ENCODE measurements at regions not wholly inside any gene's neighbourhood (a gene's known extent, or its start where the extent isn't known, plus 50 kb on each side); places are given as distances from the start of the nearest gene placed in this dataset.

DNA sequence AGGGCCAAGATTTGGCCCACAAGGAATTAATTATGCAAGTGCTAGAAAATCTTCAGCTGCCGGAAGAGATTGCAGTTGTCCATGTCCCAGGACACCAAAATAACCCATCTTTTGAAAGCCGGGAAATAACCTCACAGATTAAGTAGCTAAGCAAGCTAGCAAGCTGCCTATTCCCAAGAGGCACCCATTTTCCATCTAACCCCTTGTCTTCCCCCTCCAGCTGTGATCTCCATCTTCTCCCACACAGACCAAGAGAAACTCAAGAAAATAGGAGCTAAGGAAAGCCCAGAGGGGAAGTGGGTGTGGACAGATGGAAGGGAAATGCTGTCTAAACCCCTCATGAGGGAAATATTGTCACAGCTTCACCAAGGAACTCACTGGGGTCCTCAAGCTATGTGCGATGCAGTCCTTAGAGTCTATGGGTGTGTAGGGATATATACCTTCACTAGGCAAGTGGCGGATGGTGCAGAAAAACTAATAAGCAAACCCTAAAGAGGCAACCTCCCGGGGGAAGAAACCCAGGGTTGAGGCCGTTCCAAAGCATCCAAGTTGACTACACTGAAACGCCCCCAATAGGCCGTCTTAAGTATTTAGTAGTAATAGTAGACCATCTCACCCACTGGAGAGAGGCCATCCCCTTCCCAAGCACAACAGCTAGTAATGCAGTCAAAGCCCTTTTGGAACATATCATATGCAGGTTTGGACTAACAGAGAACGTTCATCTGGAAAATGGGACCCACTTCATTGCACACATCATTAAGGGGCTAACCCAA is 64.3 kb upstream of the PRSS16 start:
- Histone ChIP-seq H3K27ac (ENCODE audit: low read length) (no peak overlapping the region), H3K9ac (ENCODE audit: low read length) (no peak overlapping the region), H3K27me3 (ENCODE audit: insufficient read depth, low read depth, low read length) (peaks cover 3% of the 10 kb centered on the region), H3K9me3 (ENCODE audit: low read length) (no peaks in the 10 kb centered on the region), H3K4me2 (ENCODE audit: low read length) (no peak overlapping the region), H4K20me1 (ENCODE audit: insufficient read depth) (no peaks in the 10 kb centered on the region), H2AFZ (ENCODE audit: low read depth, low read length) (no peak overlapping the region), H3K36me3 (ENCODE audit: insufficient read depth, low read length) (no peaks in the 10 kb centered on the region), H3K9me2 (ENCODE audit: insufficient read depth, low read length) (no peaks in the 10 kb centered on the region), H3F3A (ENCODE audit: insufficient read depth, low read length, poor library complexity, severe bottlenecking) (no peaks in the 10 kb centered on the region), H3K4me3 (ENCODE audit: low read length) (no peak overlapping the region), H3K79me2 (replicated peaks; ENCODE audit: insufficient read depth, low read length) (no peaks in the 10 kb centered on the region)
- TF ChIP-seq SMC3 (conservative IDR thresholded peaks at IDR 0.05; ENCODE audit: poor library complexity) (no peak), POLR2AphosphoS5 (IDR thresholded peaks at IDR 0.05) (no peak), EP300 (conservative IDR thresholded peaks at IDR 0.05; ENCODE audit: poor library complexity, severe bottlenecking) (no peak), EZH2 (IDR thresholded peaks at IDR 0.05; ENCODE audit: borderline replicate concordance, insufficient read depth, low read length, poor library complexity, severe bottlenecking) (no peak), CTCF (IDR thresholded peaks at IDR 0.05; ENCODE audit: poor library complexity, severe bottlenecking) (no peak), REST (IDR thresholded peaks at IDR 0.05; ENCODE audit: borderline replicate concordance) (no peak), TAF1 (IDR thresholded peaks at IDR 0.05; ENCODE audit: low read depth) (no peak), RAD21 (conservative IDR thresholded peaks at IDR 0.05) (no peak), MXI1 (conservative IDR thresholded peaks at IDR 0.05; ENCODE audit: poor library complexity, severe bottlenecking) (no peak)

DNA sequence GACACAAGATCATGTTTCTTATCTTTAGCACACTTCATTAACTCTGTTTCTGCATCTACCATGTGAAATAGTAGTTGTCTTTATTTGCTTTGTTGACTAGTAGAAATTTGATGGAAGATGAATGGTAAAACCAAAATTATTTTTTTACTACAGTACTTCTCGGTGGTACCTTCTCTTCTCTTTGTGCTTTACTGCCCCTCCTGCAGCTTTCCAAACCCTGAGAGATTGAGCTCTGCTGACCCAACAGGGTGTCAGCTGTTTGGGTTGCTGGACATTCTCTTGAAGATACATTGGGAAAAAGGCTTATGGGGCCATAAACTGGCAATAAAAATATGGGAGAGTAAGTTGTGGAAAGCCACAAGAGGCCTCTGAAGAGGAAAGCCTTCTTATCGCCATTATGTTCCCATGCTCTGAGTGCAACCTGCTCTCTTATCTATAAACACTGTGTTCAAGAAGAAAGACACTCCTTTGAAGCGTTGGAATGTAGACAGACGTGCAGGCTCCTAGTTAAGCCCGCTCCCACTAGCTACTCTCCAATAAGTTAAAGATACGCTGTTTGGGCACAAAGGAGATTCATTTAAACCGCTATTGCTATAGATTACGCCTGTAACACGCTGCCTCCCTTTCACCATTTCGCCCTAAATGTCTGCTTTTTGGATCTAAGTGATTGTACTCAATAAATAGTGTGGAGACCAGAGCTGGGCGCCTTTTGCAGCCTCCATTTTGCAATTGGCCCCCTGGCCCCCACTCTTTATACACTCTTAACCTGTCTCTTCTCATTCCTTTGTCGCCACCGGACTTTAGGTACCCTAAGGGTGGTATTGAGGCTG is 60.1 kb upstream of the PRSS16 start:
- Histone ChIP-seq H3K79me2 (replicated peaks; ENCODE audit: insufficient read depth, low read length) (no peaks in the 10 kb centered on the region), H3K9ac (ENCODE audit: low read length) (no peak overlapping the region), H3K4me3 (ENCODE audit: low read length) (peak overlapping the region; percentile 67), H3K9me3 (ENCODE audit: low read length) (no peaks in the 10 kb centered on the region), H3K27ac (ENCODE audit: low read length) (no peak overlapping the region), H2AFZ (ENCODE audit: low read depth, low read length) (no peak overlapping the region), H3F3A (ENCODE audit: insufficient read depth, low read length, poor library complexity, severe bottlenecking) (no peaks in the 10 kb centered on the region), H3K27me3 (ENCODE audit: insufficient read depth, low read depth, low read length) (peaks cover 3% of the 10 kb centered on the region), H3K4me2 (ENCODE audit: low read length) (no peak overlapping the region), H3K9me2 (ENCODE audit: insufficient read depth, low read length) (no peaks in the 10 kb centered on the region), H4K20me1 (ENCODE audit: insufficient read depth) (no peaks in the 10 kb centered on the region), H3K36me3 (ENCODE audit: insufficient read depth, low read length) (no peaks in the 10 kb centered on the region)
- TF ChIP-seq EZH2 (IDR thresholded peaks at IDR 0.05; ENCODE audit: borderline replicate concordance, insufficient read depth, low read length, poor library complexity, severe bottlenecking) (no peak), EP300 (conservative IDR thresholded peaks at IDR 0.05; ENCODE audit: poor library complexity, severe bottlenecking) (no peak), CTCF (IDR thresholded peaks at IDR 0.05; ENCODE audit: poor library complexity, severe bottlenecking) (no peak), TAF1 (IDR thresholded peaks at IDR 0.05; ENCODE audit: low read depth) (no peak), POLR2AphosphoS5 (IDR thresholded peaks at IDR 0.05) (no peak), MXI1 (conservative IDR thresholded peaks at IDR 0.05; ENCODE audit: poor library complexity, severe bottlenecking) (no peak), REST (IDR thresholded peaks at IDR 0.05; ENCODE audit: borderline replicate concordance) (no peak), SMC3 (conservative IDR thresholded peaks at IDR 0.05; ENCODE audit: poor library complexity) (no peak), RAD21 (conservative IDR thresholded peaks at IDR 0.05) (no peak)
